ENCODE measurements at regions not wholly inside any gene's neighbourhood (a gene's known extent, or its start where the extent isn't known, plus 50 kb on each side); places are given as distances from the start of the nearest gene placed in this dataset.

GRCh38 chr2:57536535-57537231 is 509.9 kb upstream of the VRK2 start:
- no peaks in the 10 kb centered on the region for H3K27me3 ChIP-seq (replicated peaks; ENCODE audit: insufficient read depth)
- no peak for DNase-seq (ENCODE audit: low spot score)
- no peak for TF ChIP-seq POLR2A (IDR thresholded peaks at IDR 0.05)
- no peaks in the 10 kb centered on the region for H3K36me3 ChIP-seq
- intact Hi-C loops (cut with DNase I): no loop called here
- no peak overlapping the region for H3K4me3 ChIP-seq
- no peaks in the 10 kb centered on the region for H3K9me3 ChIP-seq
- H3K27ac ChIP-seq: no peak overlapping the region
- no peaks in the 10 kb centered on the region for H3K4me1 ChIP-seq (replicated peaks)
- 39% methylated on average over 1 of the region's 1 CpG for WGBS

- no peak for TF ChIP-seq POLR2A (IDR thresholded peaks at IDR 0.05)
- no peak for TF ChIP-seq CTCF (IDR thresholded peaks at IDR 0.05)
- TF ChIP-seq POLR2AphosphoS5 (IDR thresholded peaks at IDR 0.05): no peak
- H3K4me1 ChIP-seq (replicated peaks): no peaks in the 10 kb centered on the region
- H3K27ac ChIP-seq: no peak overlapping the region
- no peak overlapping the region for H3K4me3 ChIP-seq
- WGBS: 72% methylated on average over 3 of the region's 3 CpGs
- H3K27me3 ChIP-seq (replicated peaks; ENCODE audit: insufficient read depth): no peaks in the 10 kb centered on the region
- H3K36me3 ChIP-seq: no peaks in the 10 kb centered on the region
- H3K9me3 ChIP-seq: no peaks in the 10 kb centered on the region
- DNase-seq (ENCODE audit: low spot score): no peak
- intact Hi-C loops (cut with DNase I): no loop called here
Observed at GRCh38 chr2:57539761-57540160, 506.8 kb upstream of the VRK2 start.

- intact Hi-C loops (cut with DNase I): no loop called here
- Histone ChIP-seq H3K4me3 (no peak overlapping the region), H3K27ac (no peak overlapping the region), H3K9me3 (no peaks in the 10 kb centered on the region), H3K36me3 (no peaks in the 10 kb centered on the region), H3K4me1 (replicated peaks) (no peaks in the 10 kb centered on the region), H3K27me3 (replicated peaks; ENCODE audit: insufficient read depth) (no peaks in the 10 kb centered on the region)
- TF ChIP-seq POLR2AphosphoS5 (IDR thresholded peaks at IDR 0.05) (no peak), CTCF (IDR thresholded peaks at IDR 0.05) (no peak), POLR2A (IDR thresholded peaks at IDR 0.05) (no peak)
- DNase-seq (ENCODE audit: low spot score): no peak
- WGBS: 43% methylated on average over 2 of the region's 2 CpGs
Observed at GRCh38 chr2:57542081-57542480, 504.5 kb upstream of the VRK2 start.

- H3K36me3 ChIP-seq: no peaks in the 10 kb centered on the region
- no peaks in the 10 kb centered on the region for H3K9me3 ChIP-seq
- no peak overlapping the region for H3K4me3 ChIP-seq
- no peak overlapping the region for H3K27ac ChIP-seq
- DNase-seq (ENCODE audit: low spot score): no peak
- no peaks in the 10 kb centered on the region for H3K4me1 ChIP-seq (replicated peaks)
- 49% methylated on average over 5 of the region's 5 CpGs for WGBS
- intact Hi-C loops (cut with DNase I): no loop called here
- H3K27me3 ChIP-seq (replicated peaks; ENCODE audit: insufficient read depth): no peaks in the 10 kb centered on the region
- TF ChIP-seq CTCF (IDR thresholded peaks at IDR 0.05) (no peak), POLR2A (IDR thresholded peaks at IDR 0.05) (no peak), POLR2AphosphoS5 (IDR thresholded peaks at IDR 0.05) (no peak)
Observed at GRCh38 chr2:57543211-57543610, 503.4 kb upstream of the VRK2 start.

- intact Hi-C loops (cut with DNase I): no loop called here
- no peak for DNase-seq (ENCODE audit: low spot score)
- no peak overlapping the region for H3K4me3 ChIP-seq
- no peaks in the 10 kb centered on the region for H3K4me1 ChIP-seq (replicated peaks)
- H3K9me3 ChIP-seq: no peaks in the 10 kb centered on the region
- no peaks in the 10 kb centered on the region for H3K36me3 ChIP-seq
- TF ChIP-seq POLR2A (IDR thresholded peaks at IDR 0.05) (no peak), POLR2AphosphoS5 (IDR thresholded peaks at IDR 0.05) (no peak), CTCF (IDR thresholded peaks at IDR 0.05) (no peak)
- H3K27ac ChIP-seq: no peak overlapping the region
- H3K27me3 ChIP-seq (replicated peaks; ENCODE audit: insufficient read depth): no peaks in the 10 kb centered on the region
Observed at GRCh38 chr2:57544624-57545023, 502.0 kb upstream of the VRK2 start.
